CD8-positive, alpha-beta memory T cell (primary cell): ENCODE measurements at regions not wholly inside any gene's neighbourhood (a gene's known extent, or its start where the extent isn't known, plus 50 kb on each side); places are given as distances from the start of the nearest gene placed in this dataset.
A peak's percentile ranks its signal among the peaks of the same experiment; 100 is the strongest.

Experiments used
- CTCF ChIA-PET: fragments of 350-600 bp; sonication (Branson Sonifier 250); formaldehyde crosslinking; loops from one replicate; lab custom pipeline; 2021; ENCODE audit warnings: antibody characterized with exemption; lab: Charles Lee
- POLR2A ChIA-PET: fragments of 350-600 bp; sonication (Branson Sonifier 250); formaldehyde crosslinking; loops from one replicate; lab custom pipeline; 2021; ENCODE audit warnings: antibody characterized with exemption; lab: Charles Lee
- DNase-seq, 5 donors: peaks; one replicate each; pipeline versions ENCODE4 v3.0.0 to v3.0.0-alpha.2; 2020 to 2022; ENCODE audit warnings: mixed read lengths in 1 of 5
- H3K27ac ChIP-seq: one replicate; pipeline ENCODE4 v1.7.0; 2013; ENCODE audit warnings: low read depth, mild to moderate bottlenecking, low read length, moderate library complexity
- H3K27me3 ChIP-seq: 2 replicates; pipeline ENCODE4 v1.7.0; 2013; ENCODE audit warnings: low read length, mild to moderate bottlenecking; ENCODE audit not compliant: insufficient read depth, poor library complexity, severe bottlenecking
- H3K36me3 ChIP-seq: 2 replicates; pipeline ENCODE4 v1.7.0; 2013; ENCODE audit warnings: mild to moderate bottlenecking, low read length, moderate library complexity; ENCODE audit not compliant: insufficient read depth
- H3K4me1 ChIP-seq: 2 replicates; pipeline ENCODE4 v1.7.0; 2013; ENCODE audit warnings: mild to moderate bottlenecking, low read length, moderate library complexity; ENCODE audit not compliant: insufficient read depth
- H3K4me3 ChIP-seq: 2 replicates; pipeline ENCODE4 v1.7.0; 2013; ENCODE audit warnings: mild to moderate bottlenecking, low read length
- H3K9me3 ChIP-seq: 2 replicates; pipeline ENCODE4 v1.7.0; 2013; ENCODE audit warnings: mild to moderate bottlenecking, low read length
- H3K27ac Mint-ChIP-seq, 8 donors: one replicate each; pipeline ENCODE4 v1.8.0; 2020 to 2021; ENCODE audit warnings: mixed read lengths in 8 of 8, mild to moderate bottlenecking in 6 of 8, inconsistent platforms in 3 of 8, moderate library complexity in 3 of 8
- H3K27me3 Mint-ChIP-seq, 2 donors: one replicate each; pipeline ENCODE4 v1.8.0; 2020 to 2021; ENCODE audit warnings: mixed read lengths in 2 of 2, mild to moderate bottlenecking in 1 of 2, moderate library complexity in 1 of 2
- H3K36me3 Mint-ChIP-seq, 3 donors: one replicate each; pipeline ENCODE4 v1.8.0; 2020 to 2021; ENCODE audit warnings: mixed read lengths in 3 of 3, inconsistent platforms in 1 of 3, mild to moderate bottlenecking in 1 of 3
- H3K4me1 Mint-ChIP-seq, 3 donors: one replicate each; pipeline ENCODE4 v1.8.0; 2020 to 2021; ENCODE audit warnings: mixed read lengths in 3 of 3, inconsistent platforms in 1 of 3, mild to moderate bottlenecking in 1 of 3
- H3K4me3 Mint-ChIP-seq, 7 donors: one replicate each; pipeline ENCODE4 v1.8.0; 2020 to 2021; ENCODE audit warnings: mixed read lengths in 7 of 7, mild to moderate bottlenecking in 6 of 7, moderate library complexity in 4 of 7, inconsistent platforms in 2 of 7
- H3K9me3 Mint-ChIP-seq, 5 donors: one replicate each; pipeline ENCODE4 v1.8.0; 2020 to 2022; ENCODE audit warnings: mixed read lengths in 5 of 5, mild to moderate bottlenecking in 3 of 5, moderate library complexity in 2 of 5, inconsistent platforms in 1 of 5

DNA sequence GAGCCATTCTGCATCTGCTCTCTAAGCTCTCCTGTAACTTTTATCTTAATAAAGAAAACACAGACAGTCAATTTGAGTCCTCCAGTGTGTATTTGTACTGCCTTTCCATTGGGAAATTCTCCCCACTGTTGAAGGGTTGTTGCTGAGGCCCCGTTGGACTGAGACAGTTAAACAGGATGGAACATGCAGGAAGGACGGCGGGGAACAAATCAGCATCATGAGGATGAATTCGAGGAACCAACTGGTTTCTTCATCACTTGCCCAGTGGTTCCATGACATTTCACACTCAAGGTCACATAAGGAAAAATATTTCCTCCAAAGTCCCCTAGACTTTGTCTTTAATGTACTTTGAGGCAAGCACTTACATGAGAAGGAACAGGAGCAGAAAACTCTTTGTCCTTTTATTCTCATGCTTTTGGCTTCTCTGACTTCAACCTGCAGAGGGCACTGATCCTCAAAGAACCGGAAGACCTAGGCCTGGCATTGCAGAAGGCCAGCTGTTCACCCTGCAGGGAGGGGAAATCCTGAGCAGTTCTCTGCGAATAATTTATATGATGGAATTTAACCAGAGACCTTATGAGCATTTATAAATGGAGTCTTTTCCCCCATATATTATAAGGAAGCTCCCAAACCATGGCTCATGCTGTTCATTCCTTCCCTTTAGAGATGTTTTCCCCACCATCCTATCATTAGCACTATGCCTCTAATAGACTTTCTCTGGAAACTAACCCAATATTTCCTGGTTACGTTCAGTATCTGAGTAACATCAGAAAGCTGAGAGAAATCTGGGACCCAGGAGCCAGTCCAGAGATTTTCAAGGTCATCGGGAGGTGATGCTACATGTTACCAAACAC lies 55.2 kb upstream of the ADGRF1 start:
- Histone ChIP-seq H3K9me3 (no peaks in the 10 kb centered on the region), H3K27me3 (no peaks in the 10 kb centered on the region), H3K4me1 (no peaks in the 10 kb centered on the region), H3K36me3 (no peaks in the 10 kb centered on the region), H3K27ac (no peak overlapping the region), H3K4me3 (no peak overlapping the region)
- Mint-ChIP-seq H3K36me3 (no peaks in the 10 kb centered on the region), H3K27ac (no peak overlapping the region), H3K4me1 (no peaks in the 10 kb centered on the region), H3K4me3 (no peak overlapping the region), H3K27me3 (peaks cover 0 to 6% of the 10 kb centered on the region in 2 donors), H3K9me3 (peaks cover 0 to 2% (median 0%) of the 10 kb centered on the region in 5 donors)
- POLR2A ChIA-PET = no interaction called here
- peak in 1 of 5 donors; percentile 17 for DNase-seq
- CTCF ChIA-PET = interaction anchor here (1.2 kb wide), 1 partner anchor 13 kb away, joined by 3 read pairs; no protein-coding TSS in a partner anchor

DNA sequence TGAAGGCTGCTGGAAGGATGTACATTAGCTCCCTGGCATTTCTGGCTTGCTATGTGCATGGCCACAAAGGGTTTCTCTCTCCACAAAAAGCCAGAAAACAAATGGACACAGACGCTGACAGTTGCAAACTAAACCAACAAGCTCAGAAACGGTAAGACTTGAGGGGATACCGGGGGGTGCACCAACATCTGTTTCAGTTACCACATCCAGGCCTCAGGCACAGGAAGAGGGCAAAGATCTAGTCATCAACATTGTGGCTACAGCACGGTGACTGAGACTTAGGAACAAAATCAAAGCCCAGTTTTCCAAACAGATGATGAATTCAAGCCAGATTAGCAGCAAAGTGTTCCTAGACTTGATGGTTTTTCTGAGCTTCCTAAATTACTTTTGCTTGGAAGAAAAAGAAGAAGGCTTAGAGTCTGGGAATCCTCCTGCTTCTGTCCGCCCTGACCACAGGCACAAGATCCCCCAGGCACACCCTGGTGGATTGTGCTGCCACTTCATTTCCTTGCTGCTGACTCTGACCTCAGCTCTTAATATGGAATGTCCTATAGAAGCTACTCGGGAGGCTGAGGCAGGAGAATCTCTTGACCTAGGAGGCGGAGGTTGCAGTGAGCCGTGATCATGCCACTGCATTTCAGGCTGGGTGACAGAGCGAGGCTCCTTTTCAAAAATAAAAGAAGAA lies 54.2 kb upstream of the ADGRF1 start:
- Histone ChIP-seq H3K27me3 (no peaks in the 10 kb centered on the region), H3K4me3 (no peak overlapping the region), H3K4me1 (no peaks in the 10 kb centered on the region), H3K36me3 (no peaks in the 10 kb centered on the region), H3K9me3 (no peaks in the 10 kb centered on the region), H3K27ac (no peak overlapping the region)
- CTCF ChIA-PET = interaction anchor here (1.2 kb wide), 1 partner anchor 14 kb away, joined by 3 read pairs; no protein-coding TSS in a partner anchor
- Mint-ChIP-seq H3K27me3 (peaks cover 0 to 6% of the 10 kb centered on the region in 2 donors), H3K4me1 (no peaks in the 10 kb centered on the region), H3K9me3 (peaks cover 0 to 2% (median 0%) of the 10 kb centered on the region in 5 donors), H3K27ac (no peak overlapping the region), H3K36me3 (no peaks in the 10 kb centered on the region), H3K4me3 (no peak overlapping the region)
- DNase-seq = no peak
- POLR2A ChIA-PET = no interaction called here

DNA sequence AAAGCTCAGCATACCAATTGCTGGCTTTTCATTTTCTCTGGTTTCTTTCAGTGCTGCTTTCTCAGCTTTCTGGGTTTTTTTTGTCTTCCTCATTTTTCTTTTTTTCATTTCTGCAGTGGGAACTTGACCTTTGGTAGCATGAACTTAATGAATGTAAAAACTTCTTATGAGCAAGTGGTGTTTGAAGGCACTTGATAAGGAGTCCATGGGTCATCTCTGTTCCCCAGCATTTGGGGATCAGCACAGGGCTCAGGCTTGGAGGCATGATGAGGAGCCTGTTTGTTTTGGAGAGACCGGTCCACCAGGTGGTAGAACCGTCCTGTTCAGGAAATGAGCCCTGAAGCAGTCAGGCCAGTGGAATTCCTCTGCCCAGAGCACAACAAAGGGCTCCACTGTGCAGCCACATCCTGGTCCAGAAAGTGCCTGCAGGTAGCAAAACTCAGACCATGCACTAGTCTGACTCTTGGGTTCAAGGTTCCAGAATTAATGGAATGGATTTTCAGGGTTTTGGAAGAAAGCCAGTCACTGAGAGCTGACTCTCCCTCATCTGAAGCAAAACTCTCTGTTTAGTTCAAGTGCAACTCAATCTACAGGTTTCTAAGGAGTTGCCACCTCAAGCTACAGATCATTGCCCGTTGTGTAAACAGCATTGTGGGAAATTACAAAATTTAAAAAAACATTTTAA lies 52.3 kb upstream of the ADGRF1 start:
- Histone ChIP-seq H3K36me3 (no peaks in the 10 kb centered on the region), H3K4me3 (no peak overlapping the region), H3K27ac (no peak overlapping the region), H3K4me1 (no peaks in the 10 kb centered on the region), H3K27me3 (no peaks in the 10 kb centered on the region), H3K9me3 (no peaks in the 10 kb centered on the region)
- CTCF ChIA-PET = no interaction called here
- H3K4me3 Mint-ChIP-seq = no peak overlapping the region
- no peaks in the 10 kb centered on the region for H3K36me3 Mint-ChIP-seq
- peaks cover 0 to 6% of the 10 kb centered on the region in 2 donors for H3K27me3 Mint-ChIP-seq
- H3K4me1 Mint-ChIP-seq = no peaks in the 10 kb centered on the region
- peak overlapping the region in 1 of 8 donors; percentile 76 for H3K27ac Mint-ChIP-seq
- H3K9me3 Mint-ChIP-seq = no peaks in the 10 kb centered on the region
- DNase-seq = no peak
- POLR2A ChIA-PET = no interaction called here

DNA sequence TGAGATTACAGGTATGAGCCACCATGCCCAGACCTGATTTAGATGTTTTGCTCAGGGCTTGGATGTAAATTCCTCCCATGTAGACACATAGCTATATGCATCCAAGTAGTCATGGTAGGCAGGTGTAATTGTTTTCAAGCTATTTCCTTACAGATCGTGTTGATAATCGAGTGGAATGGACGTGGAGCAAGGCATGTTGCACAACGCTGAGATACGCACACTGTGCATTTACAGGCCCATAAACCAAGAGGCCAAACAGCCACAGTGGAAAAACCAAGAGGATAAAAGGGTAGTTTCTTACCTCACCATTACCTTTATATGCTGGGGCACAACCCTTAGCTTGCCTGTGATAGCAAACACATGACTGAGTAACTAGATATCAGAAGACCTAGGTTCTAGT lies 51.0 kb upstream of the ADGRF1 start:
- H3K4me1 ChIP-seq = no peaks in the 10 kb centered on the region
- no peaks in the 10 kb centered on the region for H3K27me3 ChIP-seq
- H3K27ac Mint-ChIP-seq = no peak overlapping the region
- H3K4me1 Mint-ChIP-seq = no peaks in the 10 kb centered on the region
- ChIA-PET POLR2A (no interaction called here), CTCF (no interaction called here)
- no peak overlapping the region for H3K4me3 Mint-ChIP-seq
- H3K27me3 Mint-ChIP-seq = peaks cover 0 to 6% of the 10 kb centered on the region in 2 donors
- H3K36me3 ChIP-seq = no peaks in the 10 kb centered on the region
- H3K27ac ChIP-seq = no peak overlapping the region
- H3K36me3 Mint-ChIP-seq = no peaks in the 10 kb centered on the region
- no peaks in the 10 kb centered on the region for H3K9me3 ChIP-seq
- no peak for DNase-seq
- no peak overlapping the region for H3K4me3 ChIP-seq
- no peaks in the 10 kb centered on the region for H3K9me3 Mint-ChIP-seq

DNA sequence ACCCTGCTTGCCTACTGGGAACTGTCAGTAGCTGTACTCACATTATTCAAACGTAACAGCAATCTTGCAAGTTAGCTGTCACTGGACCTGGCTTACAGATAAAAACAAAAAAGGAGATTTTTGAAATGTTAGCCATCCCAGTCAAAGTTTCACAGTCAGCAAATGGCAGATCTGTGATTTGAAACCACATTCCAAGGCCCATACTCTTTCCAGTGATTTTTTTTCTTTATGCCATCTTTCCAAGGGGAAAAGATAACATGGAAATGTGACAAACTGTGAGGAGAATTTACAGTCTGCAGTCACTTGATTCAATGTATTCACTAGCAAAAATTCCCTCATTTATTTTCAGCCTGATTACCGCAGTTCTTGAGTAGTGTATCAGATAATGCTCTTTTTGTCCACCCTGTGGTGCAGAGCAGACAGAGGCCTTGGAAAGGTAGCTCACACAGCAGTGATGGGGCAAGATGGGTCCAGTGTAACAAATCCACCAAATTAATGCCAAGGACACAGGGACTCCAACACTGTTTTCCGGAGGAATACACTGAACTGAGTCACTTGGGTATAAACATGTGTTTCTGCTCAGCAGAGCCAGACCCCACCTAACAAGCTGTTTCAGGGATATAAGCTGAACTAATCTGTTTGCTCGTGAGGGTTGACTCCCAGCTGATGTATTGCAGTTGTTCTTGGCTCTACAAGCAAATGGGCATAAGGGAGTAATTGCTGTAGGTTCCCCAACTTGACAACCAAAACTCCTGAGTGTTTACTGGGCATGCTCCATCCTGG lies 49.9 kb upstream of the ADGRF1 start:
- H3K4me1 ChIP-seq = no peaks in the 10 kb centered on the region
- Mint-ChIP-seq H3K9me3 (no peaks in the 10 kb centered on the region), H3K4me3 (no peak overlapping the region), H3K27ac (no peak overlapping the region), H3K27me3 (peaks cover 3 to 6% of the 10 kb centered on the region in 2 donors), H3K36me3 (no peaks in the 10 kb centered on the region), H3K4me1 (no peaks in the 10 kb centered on the region)
- no peaks in the 10 kb centered on the region for H3K36me3 ChIP-seq
- DNase-seq = no peak
- no peak overlapping the region for H3K4me3 ChIP-seq
- H3K27ac ChIP-seq = no peak overlapping the region
- no peaks in the 10 kb centered on the region for H3K9me3 ChIP-seq
- POLR2A ChIA-PET = no interaction called here
- H3K27me3 ChIP-seq = no peaks in the 10 kb centered on the region
- CTCF ChIA-PET = no interaction called here
